Superior temporal gyrus (tissue), 1 donor: ENCODE measurements at regions not wholly inside any gene's neighbourhood (a gene's known extent, or its start where the extent isn't known, plus 50 kb on each side); places are given as distances from the start of the nearest gene placed in this dataset.
A peak's percentile ranks its signal among the peaks of the same experiment; 100 is the strongest.

ENCODE experiments used
- DNase-seq: peaks from one replicate; pipeline ENCODE4 v3.0.0-alpha.2; 2016; ENCODE audit errors: extremely low spot score

GRCh38 chr2:43034242-43034619 lies 192.2 kb downstream of the ZFP36L2 start:
- DNase-seq, result no peak

GRCh38 chr2:43033466-43034241 lies 192.8 kb downstream of the ZFP36L2 start:
- DNase-seq, result no peak

GRCh38 chr2:43033016-43033270 lies 193.5 kb downstream of the ZFP36L2 start:
- no peak for DNase-seq

GRCh38 chr2:43032213-43033015 lies 194.0 kb downstream of the ZFP36L2 start:
- DNase-seq, result no peak

GRCh38 chr2:43031471-43032212 lies 194.8 kb downstream of the ZFP36L2 start:
- no peak for DNase-seq

- no peak for DNase-seq
These were observed 195.7 kb downstream of the ZFP36L2 start for GRCh38 chr2:43030551-43031307.

- DNase-seq, result no peak
These were observed 197.2 kb downstream of the ZFP36L2 start for GRCh38 chr2:43029186-43029585.

GRCh38 chr2:43028188-43028587 lies 198.2 kb downstream of the ZFP36L2 start:
- DNase-seq, result no peak

GRCh38 chr2:43027097-43027873 lies 199.1 kb downstream of the ZFP36L2 start:
- DNase-seq, result no peak

- DNase-seq, result no peak
These were observed 199.8 kb downstream of the ZFP36L2 start for GRCh38 chr2:43026426-43027096.

- DNase-seq, result no peak
These were observed 200.6 kb downstream of the ZFP36L2 start for GRCh38 chr2:43025709-43026295.

GRCh38 chr2:43024515-43025011 lies 201.8 kb downstream of the ZFP36L2 start:
- peak; percentile 76 for DNase-seq

GRCh38 chr2:43023791-43024514 lies 202.5 kb downstream of the ZFP36L2 start:
- DNase-seq, result no peak

- DNase-seq, result no peak
These were observed 203.5 kb downstream of the ZFP36L2 start for GRCh38 chr2:43022896-43023295.

- peak; percentile 75 for DNase-seq
These were observed 204.5 kb downstream of the ZFP36L2 start for GRCh38 chr2:43021791-43022509.

GRCh38 chr2:43020990-43021669 lies 205.3 kb downstream of the ZFP36L2 start:
- no peak for DNase-seq

GRCh38 chr2:43020296-43020695 lies 206.1 kb downstream of the ZFP36L2 start:
- DNase-seq, result no peak
